Endometrium (tissue), 2 donors: ENCODE measurements at regions not wholly inside any gene's neighbourhood (a gene's known extent, or its start where the extent isn't known, plus 50 kb on each side); places are given as distances from the start of the nearest gene placed in this dataset.

Source experiments
- FAIRE-seq: peaks from 2 replicates; lab custom pipeline; 2012; peaks lifted over from hg19 to GRCh38; lab: Jason Lieb, UNC
- donor health status: control.
- donor health status: control.

GRCh38 chr2:221308507-221309066 lies 263.5 kb downstream of the EPHA4 start:
- no peak for FAIRE-seq

GRCh38 chr2:221309892-221310583 lies 262.1 kb downstream of the EPHA4 start:
- FAIRE-seq = no peak

- FAIRE-seq = no peak
Observed at GRCh38 chr2:221310730-221311129, 261.4 kb downstream of the EPHA4 start.

- no peak for FAIRE-seq
Observed at GRCh38 chr2:221312634-221313033, 259.5 kb downstream of the EPHA4 start.

- FAIRE-seq = no peak
Observed at GRCh38 chr2:221314786-221315185, 257.3 kb downstream of the EPHA4 start.

DNA sequence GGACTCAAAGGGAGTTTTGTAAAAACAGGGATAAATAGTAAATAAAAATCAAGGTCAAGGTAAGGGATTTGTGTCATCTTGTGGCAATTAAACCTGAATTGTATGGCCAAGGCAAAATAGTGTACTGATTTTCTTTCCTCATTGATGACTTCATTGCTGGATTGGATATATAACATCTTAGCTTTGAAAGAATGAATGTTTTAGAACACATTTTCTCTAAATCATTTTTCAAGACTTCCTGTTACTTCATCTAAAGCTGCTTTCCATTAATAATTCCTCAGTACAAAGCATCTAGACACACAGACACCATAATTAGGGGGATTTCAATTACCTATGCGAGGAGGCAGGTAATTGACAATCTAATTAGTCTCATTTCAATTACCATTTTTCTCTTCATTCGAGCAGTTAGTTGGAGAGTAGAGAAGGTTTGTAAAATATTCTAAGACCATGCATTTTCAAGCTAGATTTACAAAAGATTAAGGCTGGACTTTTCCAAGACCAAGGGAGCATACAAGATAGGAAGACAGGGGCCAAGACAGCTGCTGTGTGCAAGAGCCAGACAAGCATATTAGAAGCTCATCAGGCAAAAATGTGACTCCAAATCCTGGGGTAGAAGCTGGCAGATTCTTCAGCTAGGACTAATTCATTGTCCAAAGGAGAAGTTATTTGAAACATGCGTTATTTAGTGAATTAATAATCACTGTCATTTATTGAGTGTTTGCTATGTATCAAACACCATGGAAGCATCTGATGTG lies 253.6 kb downstream of the EPHA4 start:
- no peak for FAIRE-seq

- FAIRE-seq = no peak
Observed at GRCh38 chr2:221322741-221323140, 249.4 kb downstream of the EPHA4 start.

GRCh38 chr2:221323513-221323912 lies 248.6 kb downstream of the EPHA4 start:
- FAIRE-seq = no peak

- no peak for FAIRE-seq
Observed at GRCh38 chr2:221330436-221330835, 241.7 kb downstream of the EPHA4 start.

DNA sequence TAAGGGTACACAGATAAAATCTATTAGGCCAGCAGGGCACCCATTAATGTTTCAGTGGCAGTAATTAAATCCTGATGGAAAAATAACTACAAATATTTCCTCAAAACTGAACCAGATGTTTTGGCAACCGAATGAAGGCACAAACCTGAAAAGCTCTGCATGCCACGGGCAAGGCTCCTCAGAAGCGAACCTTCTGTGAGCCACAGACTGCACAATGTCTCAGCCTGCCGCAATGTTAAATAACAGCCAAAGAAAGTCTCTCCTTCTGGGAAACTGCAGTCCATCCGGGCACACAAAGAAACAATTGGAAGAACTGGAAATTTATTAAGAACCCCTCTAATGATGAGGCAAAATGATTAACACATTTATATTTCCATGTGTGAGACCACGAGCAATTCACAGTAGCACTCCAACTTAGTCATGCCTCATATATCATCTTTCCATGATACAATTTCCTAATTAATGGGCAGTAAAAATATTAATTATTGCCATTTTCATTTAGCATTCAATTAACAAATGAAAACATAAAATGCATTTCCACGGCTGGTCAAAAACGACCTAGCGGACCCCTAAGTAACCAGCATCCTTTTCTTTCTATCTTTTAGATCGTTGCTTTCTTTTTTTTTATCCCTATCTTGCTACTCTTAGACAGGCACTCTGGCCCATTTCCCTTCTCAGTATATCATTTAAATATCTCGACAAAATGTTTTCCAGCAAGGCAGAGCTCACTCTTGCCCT lies 237.5 kb downstream of the EPHA4 start:
- FAIRE-seq = no peak

GRCh38 chr2:221335219-221335752 lies 236.8 kb downstream of the EPHA4 start:
- no peak for FAIRE-seq

DNA sequence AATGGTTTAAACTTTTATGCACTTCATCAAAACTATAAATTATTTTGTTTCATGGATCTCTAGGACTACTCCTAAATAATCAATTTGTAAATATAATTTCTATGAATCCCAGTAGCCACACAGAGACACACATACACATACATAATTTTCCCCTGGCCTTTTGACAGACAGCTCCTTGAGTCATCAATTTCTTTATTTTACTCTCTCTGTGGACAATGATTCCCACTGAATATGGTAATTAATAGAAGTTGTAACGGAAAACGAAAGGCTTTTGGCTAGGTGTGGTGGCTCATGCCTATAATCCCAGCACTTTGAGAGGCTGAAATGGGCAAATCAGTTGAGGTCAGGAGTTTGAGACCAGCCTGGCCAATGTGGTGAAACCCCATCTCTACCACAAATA lies 235.1 kb downstream of the EPHA4 start:
- no peak for FAIRE-seq

DNA sequence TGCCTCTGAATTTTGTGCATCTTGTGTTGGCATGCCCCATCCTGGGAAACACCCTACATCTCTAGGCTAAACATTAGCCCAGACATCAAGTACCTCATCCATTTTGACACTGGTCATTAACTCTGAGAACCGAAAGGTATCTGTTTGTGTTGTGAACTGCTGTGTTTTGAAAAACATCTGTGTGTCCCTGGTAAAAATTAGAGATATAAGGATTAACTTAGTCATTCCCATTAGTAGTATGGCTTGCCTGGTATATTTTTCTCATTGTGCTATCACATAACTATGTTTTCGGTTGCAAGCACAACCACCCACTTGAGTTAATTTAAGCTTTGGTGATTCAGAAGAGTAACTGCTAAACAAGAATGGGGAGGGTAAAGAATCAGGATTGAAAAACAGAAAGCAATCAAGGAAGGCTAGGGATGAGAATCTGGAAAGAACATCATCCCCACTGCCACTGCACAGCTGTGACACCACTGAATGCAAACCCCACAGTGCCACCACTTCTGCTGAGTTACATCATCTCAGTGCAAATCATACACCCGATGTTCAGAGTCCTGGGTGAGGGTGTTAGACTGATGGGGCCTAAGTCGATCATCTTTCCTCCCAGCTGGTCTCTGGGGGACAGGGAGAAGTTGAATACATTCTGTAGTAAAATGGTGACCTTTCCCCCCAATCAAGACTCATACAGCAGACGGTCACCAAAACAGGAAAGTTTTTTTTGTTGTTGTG lies 234.0 kb downstream of the EPHA4 start:
- FAIRE-seq = no peak

DNA sequence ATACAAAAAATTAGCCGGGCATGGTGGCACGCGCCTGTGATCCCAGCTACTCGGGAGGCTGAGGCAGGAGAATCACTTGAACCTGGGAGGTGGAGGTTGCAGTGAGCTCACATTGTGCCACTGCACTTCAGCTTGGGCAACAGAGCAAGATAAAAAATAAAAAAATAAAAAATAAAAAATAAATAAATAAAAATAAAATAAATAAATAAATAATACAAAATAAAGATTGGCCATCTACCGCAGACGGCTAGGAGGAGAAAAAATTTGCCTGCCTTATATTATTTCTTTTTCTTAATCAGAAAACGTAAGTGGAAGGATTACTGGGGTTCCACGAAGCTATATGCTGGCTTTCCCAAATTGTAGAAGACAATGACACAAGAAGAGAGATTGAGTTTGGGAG lies 229.7 kb downstream of the EPHA4 start:
- FAIRE-seq = no peak

DNA sequence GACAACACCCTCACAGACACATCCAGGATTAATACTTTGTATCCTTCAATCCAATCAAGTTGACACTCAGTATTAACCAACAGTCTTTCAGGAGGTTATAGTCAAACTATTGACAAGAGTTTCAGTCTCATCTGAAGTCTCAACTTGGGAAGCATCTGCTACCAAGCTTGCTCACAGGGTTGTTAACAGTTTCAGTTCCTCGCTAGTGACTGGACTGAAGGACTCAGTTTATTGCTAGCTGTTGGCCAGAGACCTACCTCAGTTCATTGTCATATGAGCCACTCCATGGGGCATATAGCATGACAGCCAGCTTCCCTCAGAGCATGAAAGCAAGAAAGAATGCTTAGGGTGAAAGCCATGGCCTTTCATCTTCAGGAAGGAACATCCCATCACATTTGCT lies 228.6 kb downstream of the EPHA4 start:
- FAIRE-seq = no peak

GRCh38 chr2:221345516-221345915 lies 226.6 kb downstream of the EPHA4 start:
- FAIRE-seq = no peak

- no peak for FAIRE-seq
Observed at GRCh38 chr2:221346411-221346810, 225.7 kb downstream of the EPHA4 start.

GRCh38 chr2:221347471-221347870 lies 224.6 kb downstream of the EPHA4 start:
- no peak for FAIRE-seq

GRCh38 chr2:221350616-221351015 lies 221.5 kb downstream of the EPHA4 start:
- no peak for FAIRE-seq

DNA sequence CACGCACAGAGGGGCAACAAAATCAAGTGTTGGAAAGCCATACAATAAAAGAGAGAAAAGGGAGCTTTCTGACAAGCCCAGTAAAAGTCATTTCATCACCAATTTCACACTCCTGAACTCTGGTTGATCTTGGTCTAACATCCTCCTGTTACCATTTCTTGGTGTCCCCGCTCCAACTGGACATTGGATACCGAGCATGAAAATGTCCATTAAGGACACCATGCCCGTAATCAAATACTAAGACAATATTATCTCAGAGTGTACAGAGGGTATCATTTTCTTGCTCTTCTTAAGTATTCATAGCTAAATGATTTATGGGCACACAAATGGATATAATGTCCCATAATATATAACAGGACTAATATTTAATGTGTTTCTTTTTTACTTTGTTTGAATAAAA lies 218.9 kb downstream of the EPHA4 start:
- FAIRE-seq = no peak

GRCh38 chr2:221360312-221360711 lies 211.8 kb downstream of the EPHA4 start:
- no peak for FAIRE-seq

DNA sequence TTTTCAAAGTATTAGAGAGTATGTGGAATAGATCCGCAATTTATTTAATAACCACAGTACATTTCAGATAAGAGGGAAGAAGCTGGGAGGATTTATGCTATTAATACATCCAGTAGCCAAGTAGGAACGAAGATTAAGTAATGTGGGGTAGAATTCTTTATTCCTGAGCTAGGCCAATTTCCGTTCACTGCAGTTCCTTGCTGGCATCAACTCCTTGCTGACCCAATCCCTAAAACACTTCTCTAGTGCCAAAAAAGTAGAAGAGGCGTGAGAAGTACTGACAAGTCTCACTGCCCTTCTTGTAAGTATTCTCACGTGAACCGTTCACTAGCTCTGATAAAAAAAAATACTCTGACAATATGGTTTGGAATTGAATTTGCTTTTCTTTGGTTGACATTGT lies 211.4 kb downstream of the EPHA4 start:
- no peak for FAIRE-seq
